Activated T-helper 17 cell treated with anti-CD3 and anti-CD28 coated beads, Interleukin-2, amount 50 U/mL, for 72 hours (primary cell): ENCODE measurements at regions not wholly inside any gene's neighbourhood (a gene's known extent, or its start where the extent isn't known, plus 50 kb on each side); places are given as distances from the start of the nearest gene placed in this dataset.

Experiments used
- ATAC-seq: fragments of 150-1000 bp; cut with Tn5 transposase; replicated peaks from 2 replicates; pipeline ENCODE4 v1.10.0; 2021; ENCODE audit warnings: mild to moderate bottlenecking, moderate library complexity
- H3K27ac Mint-ChIP-seq: one replicate; pipeline ENCODE4 v1.8.0; 2022; ENCODE audit warnings: mixed read lengths
- H3K27me3 Mint-ChIP-seq: one replicate; pipeline ENCODE4 v1.8.0; 2022; ENCODE audit warnings: mixed read lengths
- H3K36me3 Mint-ChIP-seq: one replicate; pipeline ENCODE4 v1.8.0; 2022; ENCODE audit warnings: low read depth, mild to moderate bottlenecking, mixed read lengths
- H3K4me1 Mint-ChIP-seq: one replicate; pipeline ENCODE4 v1.8.0; 2022; ENCODE audit warnings: mixed read lengths
- H3K4me3 Mint-ChIP-seq: one replicate; pipeline ENCODE4 v1.8.0; 2022; ENCODE audit warnings: mild to moderate bottlenecking, mixed read lengths
- H3K9me3 Mint-ChIP-seq: one replicate; pipeline ENCODE4 v1.8.0; 2022; ENCODE audit warnings: mixed read lengths

- Mint-ChIP-seq H3K36me3 (no peaks in the 10 kb centered on the region), H3K4me1 (no peaks in the 10 kb centered on the region), H3K27me3 (peaks cover 5% of the 10 kb centered on the region), H3K9me3 (peaks cover 5% of the 10 kb centered on the region), H3K4me3 (no peak overlapping the region), H3K27ac (no peak overlapping the region)
- ATAC-seq, result no peak
Measured at GRCh38 chr3:69568458-69568857, 170.8 kb upstream of the MITF start.

- Mint-ChIP-seq H3K27me3 (peaks cover 5% of the 10 kb centered on the region), H3K4me3 (no peak overlapping the region), H3K27ac (no peak overlapping the region), H3K9me3 (peaks cover 5% of the 10 kb centered on the region), H3K36me3 (no peaks in the 10 kb centered on the region), H3K4me1 (no peaks in the 10 kb centered on the region)
- no peak for ATAC-seq
Measured at GRCh38 chr3:69567710-69568052, 171.6 kb upstream of the MITF start.

GRCh38 chr3:69567023-69567709, 172.1 kb upstream of the MITF start:
- Mint-ChIP-seq H3K27ac (no peak overlapping the region), H3K9me3 (peaks cover 5% of the 10 kb centered on the region), H3K27me3 (peaks cover 5% of the 10 kb centered on the region), H3K4me1 (no peaks in the 10 kb centered on the region), H3K36me3 (no peaks in the 10 kb centered on the region), H3K4me3 (no peak overlapping the region)
- ATAC-seq, result no peak

GRCh38 chr3:69566275-69566674, 173.0 kb upstream of the MITF start:
- no peak for ATAC-seq
- H3K4me1 Mint-ChIP-seq, result no peaks in the 10 kb centered on the region
- no peak overlapping the region for H3K4me3 Mint-ChIP-seq
- peaks cover 5% of the 10 kb centered on the region for H3K9me3 Mint-ChIP-seq
- H3K27ac Mint-ChIP-seq, result no peak overlapping the region
- H3K27me3 Mint-ChIP-seq, result peaks cover 5% of the 10 kb centered on the region
- no peaks in the 10 kb centered on the region for H3K36me3 Mint-ChIP-seq

- H3K36me3 Mint-ChIP-seq, result no peaks in the 10 kb centered on the region
- H3K4me3 Mint-ChIP-seq, result no peak overlapping the region
- no peaks in the 10 kb centered on the region for H3K4me1 Mint-ChIP-seq
- H3K27ac Mint-ChIP-seq, result no peak overlapping the region
- ATAC-seq, result no peak
- H3K9me3 Mint-ChIP-seq, result peaks cover 5% of the 10 kb centered on the region
- peaks cover 5% of the 10 kb centered on the region for H3K27me3 Mint-ChIP-seq
Measured at GRCh38 chr3:69565316-69565715, 173.9 kb upstream of the MITF start.

- Mint-ChIP-seq H3K27me3 (peaks cover 5% of the 10 kb centered on the region), H3K27ac (no peak overlapping the region), H3K4me3 (no peak overlapping the region), H3K36me3 (no peaks in the 10 kb centered on the region), H3K9me3 (peaks cover 5% of the 10 kb centered on the region), H3K4me1 (no peaks in the 10 kb centered on the region)
- no peak for ATAC-seq
Measured at GRCh38 chr3:69563981-69564380, 175.3 kb upstream of the MITF start.

GRCh38 chr3:69563151-69563550, 176.1 kb upstream of the MITF start:
- H3K4me3 Mint-ChIP-seq, result no peak overlapping the region
- H3K4me1 Mint-ChIP-seq, result no peaks in the 10 kb centered on the region
- no peak overlapping the region for H3K27ac Mint-ChIP-seq
- H3K9me3 Mint-ChIP-seq, result peaks cover 5% of the 10 kb centered on the region
- no peaks in the 10 kb centered on the region for H3K36me3 Mint-ChIP-seq
- peaks cover 5% of the 10 kb centered on the region for H3K27me3 Mint-ChIP-seq
- no peak for ATAC-seq

GRCh38 chr3:69562020-69562419, 176.1 kb upstream of the FRMD4B start:
- peaks cover 6% of the 10 kb centered on the region for H3K27me3 Mint-ChIP-seq
- H3K4me1 Mint-ChIP-seq, result no peaks in the 10 kb centered on the region
- H3K9me3 Mint-ChIP-seq, result peaks cover 5% of the 10 kb centered on the region
- H3K27ac Mint-ChIP-seq, result no peak overlapping the region
- ATAC-seq, result no peak
- H3K4me3 Mint-ChIP-seq, result no peak overlapping the region
- H3K36me3 Mint-ChIP-seq, result no peaks in the 10 kb centered on the region

- ATAC-seq, result no peak
- no peak overlapping the region for H3K27ac Mint-ChIP-seq
- H3K36me3 Mint-ChIP-seq, result no peaks in the 10 kb centered on the region
- no peak overlapping the region for H3K4me3 Mint-ChIP-seq
- H3K9me3 Mint-ChIP-seq, result no peaks in the 10 kb centered on the region
- H3K27me3 Mint-ChIP-seq, result peaks cover 3% of the 10 kb centered on the region
- no peaks in the 10 kb centered on the region for H3K4me1 Mint-ChIP-seq
Measured at GRCh38 chr3:69560818-69561217, 174.9 kb upstream of the FRMD4B start.

GRCh38 chr3:69560116-69560515, 174.2 kb upstream of the FRMD4B start:
- Mint-ChIP-seq H3K36me3 (no peaks in the 10 kb centered on the region), H3K4me3 (no peak overlapping the region), H3K27ac (no peak overlapping the region), H3K27me3 (peaks cover 5% of the 10 kb centered on the region), H3K4me1 (no peaks in the 10 kb centered on the region), H3K9me3 (no peaks in the 10 kb centered on the region)
- ATAC-seq, result no peak

- Mint-ChIP-seq H3K27ac (no peak overlapping the region), H3K36me3 (no peaks in the 10 kb centered on the region), H3K4me1 (no peaks in the 10 kb centered on the region), H3K27me3 (peaks cover 6% of the 10 kb centered on the region), H3K4me3 (no peak overlapping the region), H3K9me3 (no peaks in the 10 kb centered on the region)
- ATAC-seq, result no peak
Measured at GRCh38 chr3:69558912-69559311, 173.0 kb upstream of the FRMD4B start.

- H3K36me3 Mint-ChIP-seq, result no peaks in the 10 kb centered on the region
- H3K4me3 Mint-ChIP-seq, result no peak overlapping the region
- no peak overlapping the region for H3K27ac Mint-ChIP-seq
Measured at GRCh38 chr3:69554576-69554975, 168.7 kb upstream of the FRMD4B start.

GRCh38 chr3:69553888-69554287, 168.0 kb upstream of the FRMD4B start:
- no peaks in the 10 kb centered on the region for H3K9me3 Mint-ChIP-seq
- no peak overlapping the region for H3K4me3 Mint-ChIP-seq
- H3K4me1 Mint-ChIP-seq, result no peaks in the 10 kb centered on the region
- no peak overlapping the region for H3K27ac Mint-ChIP-seq
- no peak for ATAC-seq
- peaks cover 6% of the 10 kb centered on the region for H3K27me3 Mint-ChIP-seq
- H3K36me3 Mint-ChIP-seq, result no peaks in the 10 kb centered on the region

More at GRCh38 chr3:69554576-69554975, 168.7 kb upstream of the FRMD4B start:
- Mint-ChIP-seq H3K27me3 (peaks cover 6% of the 10 kb centered on the region), H3K4me1 (no peaks in the 10 kb centered on the region), H3K9me3 (no peaks in the 10 kb centered on the region)
- no peak for ATAC-seq

- Mint-ChIP-seq H3K36me3 (no peaks in the 10 kb centered on the region), H3K4me3 (no peak overlapping the region), H3K9me3 (no peaks in the 10 kb centered on the region), H3K4me1 (no peaks in the 10 kb centered on the region), H3K27me3 (peaks cover 16% of the 10 kb centered on the region), H3K27ac (no peak overlapping the region)
- ATAC-seq, result no peak
Measured at GRCh38 chr3:69547461-69547880, 161.6 kb upstream of the FRMD4B start.

GRCh38 chr3:69542805-69543429, 157.0 kb upstream of the FRMD4B start:
- Mint-ChIP-seq H3K4me1 (no peaks in the 10 kb centered on the region), H3K36me3 (no peaks in the 10 kb centered on the region), H3K27ac (no peak overlapping the region), H3K9me3 (no peaks in the 10 kb centered on the region), H3K4me3 (no peak overlapping the region), H3K27me3 (peaks cover 32% of the 10 kb centered on the region)
- ATAC-seq, result no peak
